HK-2 (cell line): ENCODE measurements at regions not wholly inside any gene's neighbourhood (a gene's known extent, or its start where the extent isn't known, plus 50 kb on each side); places are given as distances from the start of the nearest gene placed in this dataset.

Experiments
- DNase-seq: peaks from one replicate; pipeline ENCODE4 v3.0.0-alpha.2; 2018; ENCODE audit not compliant: unreplicated experiment

- no peak for DNase-seq
Observed at GRCh38 chr4:58935332-58935731, 1825.1 kb upstream of the IGFBP7 start.

- DNase-seq = no peak
Observed at GRCh38 chr4:58936436-58936835, 1826.3 kb upstream of the IGFBP7 start.

- no peak for DNase-seq
Observed at GRCh38 chr4:58940167-58940566, 1830.0 kb upstream of the IGFBP7 start.

- no peak for DNase-seq
Observed at GRCh38 chr4:58941286-58941685, 1831.1 kb upstream of the IGFBP7 start.

GRCh38 chr4:58953575-58953974 lies 1843.4 kb upstream of the IGFBP7 start:
- DNase-seq = no peak

- no peak for DNase-seq
Observed at GRCh38 chr4:58957711-58958110, 1847.5 kb upstream of the IGFBP7 start.

- no peak for DNase-seq
Observed at GRCh38 chr4:58961283-58961682, 1851.1 kb upstream of the IGFBP7 start.

- DNase-seq = no peak
Observed at GRCh38 chr4:58961925-58962324, 1851.7 kb upstream of the IGFBP7 start.

GRCh38 chr4:58962424-58962823 lies 1852.2 kb upstream of the IGFBP7 start:
- DNase-seq = no peak

GRCh38 chr4:58981828-58982227 lies 1871.6 kb upstream of the IGFBP7 start:
- DNase-seq = no peak

GRCh38 chr4:58983887-58984286 lies 1873.7 kb upstream of the IGFBP7 start:
- DNase-seq = no peak

- no peak for DNase-seq
Observed at GRCh38 chr4:59002148-59002547, 1892.0 kb upstream of the IGFBP7 start.

- DNase-seq = no peak
Observed at GRCh38 chr4:59024257-59024656, 1914.1 kb upstream of the IGFBP7 start.

GRCh38 chr4:59037812-59038211 lies 1927.6 kb upstream of the IGFBP7 start:
- no peak for DNase-seq

GRCh38 chr4:59039046-59039445 lies 1928.9 kb upstream of the IGFBP7 start:
- DNase-seq = no peak

- no peak for DNase-seq
Observed at GRCh38 chr4:59044286-59044900, 1934.2 kb upstream of the IGFBP7 start.

GRCh38 chr4:59054086-59054485 lies 1943.9 kb upstream of the IGFBP7 start:
- no peak for DNase-seq

GRCh38 chr4:59057804-59058203 lies 1947.6 kb upstream of the IGFBP7 start:
- no peak for DNase-seq

GRCh38 chr4:59058543-59058942 lies 1948.4 kb upstream of the IGFBP7 start:
- no peak for DNase-seq

GRCh38 chr4:59060002-59060846 lies 1950.0 kb upstream of the IGFBP7 start:
- DNase-seq = no peak

GRCh38 chr4:59060895-59061294 lies 1950.7 kb upstream of the IGFBP7 start:
- DNase-seq = no peak

- no peak for DNase-seq
Observed at GRCh38 chr4:59063015-59063720, 1953.0 kb upstream of the IGFBP7 start.
